IPS-20b (cell line): ENCODE measurements at regions not wholly inside any gene's neighbourhood (a gene's known extent, or its start where the extent isn't known, plus 50 kb on each side); places are given as distances from the start of the nearest gene placed in this dataset.

Experiments used
- H3K27ac ChIP-seq: one replicate; pipeline ENCODE4 v1.5.1; 2013; ENCODE audit warnings: low read length
- H3K27me3 ChIP-seq: 2 replicates; pipeline ENCODE4 v1.6.1; 2013; ENCODE audit warnings: mild to moderate bottlenecking, low read length, inconsistent platforms; ENCODE audit not compliant: insufficient read depth
- H3K36me3 ChIP-seq: 2 replicates; pipeline ENCODE4 v1.6.1; 2013; ENCODE audit warnings: low read depth, mild to moderate bottlenecking, inconsistent platforms, low read length, moderate library complexity; ENCODE audit not compliant: insufficient read depth
- H3K4me1 ChIP-seq: 2 replicates; pipeline ENCODE4 v1.6.1; 2013; ENCODE audit warnings: mild to moderate bottlenecking, control low read depth, inconsistent platforms, low read length, moderate library complexity; ENCODE audit not compliant: insufficient read depth
- H3K4me3 ChIP-seq: 2 replicates; pipeline ENCODE4 v1.5.1; 2013; ENCODE audit warnings: mild to moderate bottlenecking, low read length, inconsistent platforms
- H3K9ac ChIP-seq: 2 replicates; pipeline ENCODE4 v1.6.1; 2013; ENCODE audit warnings: low read depth, mild to moderate bottlenecking, inconsistent platforms, low read length, moderate library complexity
- H3K9me3 ChIP-seq: 2 replicates; pipeline ENCODE4 v1.6.1; 2013; ENCODE audit warnings: mild to moderate bottlenecking, low read depth, low read length, inconsistent platforms; ENCODE audit not compliant: insufficient read depth

- no peaks in the 10 kb centered on the region for H3K36me3 ChIP-seq
- H3K9ac ChIP-seq: no peak overlapping the region
- H3K27me3 ChIP-seq: no peaks in the 10 kb centered on the region; the same call in 1 of the 2 replicates
- H3K9me3 ChIP-seq: no peaks in the 10 kb centered on the region
- H3K4me3 ChIP-seq: no peak overlapping the region
- H3K27ac ChIP-seq: no peak overlapping the region
- peaks cover 6% of the 10 kb centered on the region; the same call in 1 of the 2 replicates for H3K4me1 ChIP-seq
Measured at GRCh38 chr9:115211413-115212124, 93.6 kb upstream of the TNC start.

GRCh38 chr9:115212125-115212605 is 94.2 kb upstream of the TNC start:
- Histone ChIP-seq H3K4me3 (no peak overlapping the region), H3K4me1 (peaks cover 6% of the 10 kb centered on the region; the same call in 1 of the 2 replicates), H3K27ac (no peak overlapping the region), H3K9me3 (no peaks in the 10 kb centered on the region), H3K36me3 (no peaks in the 10 kb centered on the region), H3K27me3 (no peaks in the 10 kb centered on the region; the same call in 1 of the 2 replicates), H3K9ac (no peak overlapping the region)

GRCh38 chr9:115212832-115213231 is 94.9 kb upstream of the TNC start:
- peaks cover 6% of the 10 kb centered on the region; the same call in 1 of the 2 replicates for H3K4me1 ChIP-seq
- H3K36me3 ChIP-seq: no peaks in the 10 kb centered on the region
- H3K9me3 ChIP-seq: no peaks in the 10 kb centered on the region
- no peak overlapping the region for H3K27ac ChIP-seq
- no peak overlapping the region for H3K4me3 ChIP-seq
- no peak overlapping the region for H3K9ac ChIP-seq
- H3K27me3 ChIP-seq: no peaks in the 10 kb centered on the region; the same call in 1 of the 2 replicates

GRCh38 chr9:115213818-115214334 is 95.9 kb upstream of the TNC start:
- no peak overlapping the region for H3K4me3 ChIP-seq
- no peak overlapping the region for H3K9ac ChIP-seq
- H3K9me3 ChIP-seq: no peaks in the 10 kb centered on the region
- H3K4me1 ChIP-seq: peaks cover 6% of the 10 kb centered on the region; the same call in 1 of the 2 replicates
- no peaks in the 10 kb centered on the region for H3K36me3 ChIP-seq
- no peak overlapping the region for H3K27ac ChIP-seq
- H3K27me3 ChIP-seq: no peaks in the 10 kb centered on the region; the same call in 1 of the 2 replicates

GRCh38 chr9:115216873-115217272 is 98.9 kb upstream of the TNC start:
- H3K36me3 ChIP-seq: no peaks in the 10 kb centered on the region
- no peaks in the 10 kb centered on the region; the same call in 1 of the 2 replicates for H3K27me3 ChIP-seq
- no peak overlapping the region for H3K4me3 ChIP-seq
- peaks cover 6% of the 10 kb centered on the region; the same call in 1 of the 2 replicates for H3K4me1 ChIP-seq
- H3K9me3 ChIP-seq: no peaks in the 10 kb centered on the region
- no peak overlapping the region for H3K27ac ChIP-seq
- no peak overlapping the region for H3K9ac ChIP-seq

- Histone ChIP-seq H3K27ac (no peak overlapping the region), H3K9ac (no peak overlapping the region), H3K27me3 (no peaks in the 10 kb centered on the region; the same call in 1 of the 2 replicates), H3K36me3 (no peaks in the 10 kb centered on the region), H3K9me3 (no peaks in the 10 kb centered on the region), H3K4me1 (0 out of 2 replicates have a peak, but pooled peaks cover 3% of the 10 kb centered on the region), H3K4me3 (no peak overlapping the region)
Measured at GRCh38 chr9:115220319-115221005, 102.5 kb upstream of the TNC start.

GRCh38 chr9:115223471-115223870 is 105.5 kb upstream of the TNC start:
- Histone ChIP-seq H3K9me3 (no peaks in the 10 kb centered on the region), H3K4me3 (no peak overlapping the region), H3K27ac (no peak overlapping the region), H3K27me3 (no peaks in the 10 kb centered on the region), H3K4me1 (0 out of 2 replicates have a peak, but pooled peaks cover 3% of the 10 kb centered on the region), H3K9ac (no peak overlapping the region), H3K36me3 (no peaks in the 10 kb centered on the region)

GRCh38 chr9:115225459-115226116 is 107.6 kb upstream of the TNC start:
- Histone ChIP-seq H3K9ac (no peak overlapping the region), H3K4me1 (0 out of 2 replicates have a peak, but pooled peaks cover 3% of the 10 kb centered on the region), H3K4me3 (no peak overlapping the region), H3K27me3 (no peaks in the 10 kb centered on the region), H3K36me3 (no peaks in the 10 kb centered on the region), H3K27ac (no peak overlapping the region), H3K9me3 (no peaks in the 10 kb centered on the region)

- Histone ChIP-seq H3K27me3 (no peaks in the 10 kb centered on the region), H3K9ac (no peak overlapping the region), H3K36me3 (no peaks in the 10 kb centered on the region), H3K4me3 (no peak overlapping the region), H3K4me1 (0 out of 2 replicates have a peak, but pooled peaks cover 3% of the 10 kb centered on the region), H3K27ac (no peak overlapping the region), H3K9me3 (no peaks in the 10 kb centered on the region)
Measured at GRCh38 chr9:115226152-115226551, 108.2 kb upstream of the TNC start.

GRCh38 chr9:115229496-115229895 is 111.5 kb upstream of the TNC start:
- H3K36me3 ChIP-seq: no peaks in the 10 kb centered on the region
- no peaks in the 10 kb centered on the region for H3K9me3 ChIP-seq
- no peaks in the 10 kb centered on the region; the same call in 1 of the 2 replicates for H3K4me1 ChIP-seq
- no peak overlapping the region for H3K9ac ChIP-seq
- no peak overlapping the region for H3K27ac ChIP-seq
- no peaks in the 10 kb centered on the region for H3K27me3 ChIP-seq
- H3K4me3 ChIP-seq: no peak overlapping the region

GRCh38 chr9:115230924-115231515 is 113.1 kb upstream of the TNC start:
- no peak overlapping the region for H3K27ac ChIP-seq
- H3K4me1 ChIP-seq: no peaks in the 10 kb centered on the region; the same call in 1 of the 2 replicates
- H3K9me3 ChIP-seq: no peaks in the 10 kb centered on the region
- H3K4me3 ChIP-seq: no peak overlapping the region
- no peak overlapping the region for H3K9ac ChIP-seq
- H3K36me3 ChIP-seq: no peaks in the 10 kb centered on the region
- H3K27me3 ChIP-seq: no peaks in the 10 kb centered on the region
